ENCODE measurements at regions not wholly inside any gene's neighbourhood (a gene's known extent, or its start where the extent isn't known, plus 50 kb on each side); places are given as distances from the start of the nearest gene placed in this dataset.

GRCh38 chr4:11914406-11914805, 485.7 kb upstream of the HS3ST1 start:
- ChIA-PET POLR2A (ENCODE audit: unreplicated experiment) (no interaction called here), CTCF (no interaction called here)
- BruUV-seq (replicated peaks), result no TSS peak
- H2AFZ ChIP-seq (replicated peaks; ENCODE audit: low read length, poor library complexity), result no peak overlapping the region
- no peak overlapping the region for H2AK5ac ChIP-seq (ENCODE audit: low read depth, low read length)
- H2AK9ac ChIP-seq (replicated peaks; ENCODE audit: low read depth, low read length, poor library complexity), result no peak overlapping the region
- no peak overlapping the region for H3K4me3 ChIP-seq (ENCODE audit: insufficient read depth, low read depth, low read length)
- no peak overlapping the region for H2BK120ac ChIP-seq (ENCODE audit: low read depth, low read length)
- no peak overlapping the region for H4K91ac ChIP-seq (ENCODE audit: insufficient read depth, low read depth, low read length)
- no peak overlapping the region for H3K14ac ChIP-seq (replicated peaks; ENCODE audit: low read depth, low read length)
- no peak for TF ChIP-seq ELK1 (IDR thresholded peaks at IDR 0.05; ENCODE audit: borderline replicate concordance, low read depth, low read length)
- no peak for TF ChIP-seq FOS (IDR thresholded peaks at IDR 0.05; ENCODE audit: low read depth, low read length)
- TF ChIP-seq RAD21 (IDR thresholded peaks at IDR 0.05; ENCODE audit: low read length), result no peak
- TF ChIP-seq NFE2L2 (IDR thresholded peaks at IDR 0.05; ENCODE audit: low read depth, low read length), result no peak
- TF ChIP-seq USF2 (IDR thresholded peaks at IDR 0.05; ENCODE audit: low read depth, low read length), result no peak
- H3K36me3 ChIP-seq (ENCODE audit: control insufficient read depth, insufficient read depth, low read length), result no peaks in the 10 kb centered on the region
- no peak overlapping the region for H3K23ac ChIP-seq (ENCODE audit: low read depth, low read length)
- no peaks in the 10 kb centered on the region for H4K20me1 ChIP-seq (ENCODE audit: insufficient read depth, low read length)
- no peaks in the 10 kb centered on the region for H3K4me1 ChIP-seq (ENCODE audit: control insufficient read depth, insufficient read depth, low read length)
- whole genome bisulfite sequencing, 2 experiments (ENCODE audit: extremely low coverage in 2 of 2, insufficient read length in 1 of 2), result no CpG with 5 or more reads among the region's 1 CpG
- no peak overlapping the region for H2BK15ac ChIP-seq (ENCODE audit: low read depth, low read length)
- in situ Hi-C loops (cut with MboI; ENCODE audit: low sequenced_read_pairs) (no loop called here), intact Hi-C loops (cut with micrococcal nuclease) (no loop called here), dilution Hi-C loops (cut with HindIII; ENCODE audit: low sequenced_read_pairs, unreplicated experiment) (no loop called here)
- H3K18ac ChIP-seq (ENCODE audit: low read depth, low read length), result no peak overlapping the region
- H3K9ac ChIP-seq (ENCODE audit: low read depth, low read length), result no peak overlapping the region
- no peak overlapping the region for H3K4me2 ChIP-seq (ENCODE audit: low read depth, low read length)
- ATAC-seq (ENCODE audit: low read depth) (no peak), DNase-seq (no peak)
- H3K27me3 ChIP-seq (ENCODE audit: control insufficient read depth, insufficient read depth, low read length), result no peaks in the 10 kb centered on the region
- H2BK5ac ChIP-seq (ENCODE audit: low read depth, low read length, poor library complexity, severe bottlenecking), result no peak overlapping the region
- no peak overlapping the region for H4K8ac ChIP-seq (ENCODE audit: low read depth in 2 of 2, low read length in 2 of 2)
- no peak overlapping the region for H4K5ac ChIP-seq (ENCODE audit: low read depth, low read length)
- peaks cover 5% of the 10 kb centered on the region for H3K9me3 ChIP-seq (ENCODE audit: control insufficient read depth, insufficient read depth, low read length)
- no peaks in the 10 kb centered on the region for H3K9me1 ChIP-seq (ENCODE audit: insufficient read depth, low read length)
- H3K79me1 ChIP-seq (ENCODE audit: low read depth in 1 of 2, low read length in 2 of 2), result no peaks in the 10 kb centered on the region
- no peak overlapping the region for H2BK20ac ChIP-seq (ENCODE audit: low read depth, low read length)
- H3K27ac ChIP-seq (ENCODE audit: insufficient read depth, low read length), result no peak overlapping the region
- H3K4ac ChIP-seq (ENCODE audit: low read depth, low read length), result no peak overlapping the region
- no peak overlapping the region for H3K56ac ChIP-seq (ENCODE audit: extremely low read depth, insufficient read depth, low read length)
